HG02678 (cell line): ENCODE measurements at regions not wholly inside any gene's neighbourhood (a gene's known extent, or its start where the extent isn't known, plus 50 kb on each side); places are given as distances from the start of the nearest gene placed in this dataset.
A peak's percentile ranks its signal among the peaks of the same experiment; 100 is the strongest.
"Not testable (repeated sequence)": the region's sequence is repeated elsewhere in the genome, so short reads cannot be mapped to it uniquely, and the experiment has no call there.

Source experiments
- ATAC-seq: cut with Tn5 transposase; IDR thresholded peaks from one replicate; pipeline ENCODE4 v1.9.1; 2021; ENCODE audit warnings: mild to moderate bottlenecking, moderate library complexity; ENCODE audit not compliant: unreplicated experiment

GRCh38 chr3:182644790-182645433, 148.4 kb upstream of the ATP11B start:
- ATAC-seq: peak; percentile 40

- ATAC-seq: no peak
Measured at GRCh38 chr3:182650568-182651128, 142.7 kb upstream of the ATP11B start.

GRCh38 chr3:182651461-182651860, 141.8 kb upstream of the ATP11B start:
- no peak for ATAC-seq

- not testable (repeated sequence) for ATAC-seq
Measured at GRCh38 chr3:182653065-182653464, 140.2 kb upstream of the ATP11B start.

- no peak for ATAC-seq
Measured at GRCh38 chr3:182668541-182668940, 124.8 kb upstream of the ATP11B start.

- ATAC-seq: no peak
Measured at GRCh38 chr3:182668974-182669373, 124.3 kb upstream of the ATP11B start.

- ATAC-seq: no peak
Measured at GRCh38 chr3:182671541-182671940, 121.8 kb upstream of the ATP11B start.

- no peak for ATAC-seq
Measured at GRCh38 chr3:182671942-182672341, 121.4 kb upstream of the ATP11B start.

- no peak for ATAC-seq
Measured at GRCh38 chr3:182673336-182673735, 120.0 kb upstream of the ATP11B start.

GRCh38 chr3:182682263-182683241, 110.8 kb upstream of the ATP11B start:
- peak; percentile 94 for ATAC-seq

- peak; percentile 58 for ATAC-seq
Measured at GRCh38 chr3:182683453-182683852, 109.9 kb upstream of the ATP11B start.

- ATAC-seq: no peak
Measured at GRCh38 chr3:182683858-182684257, 109.4 kb upstream of the ATP11B start.

GRCh38 chr3:182686033-182686886, 107.0 kb upstream of the ATP11B start:
- ATAC-seq: no peak

- ATAC-seq: no peak
Measured at GRCh38 chr3:182690172-182690571, 103.1 kb upstream of the ATP11B start.

GRCh38 chr3:182692021-182692420, 101.3 kb upstream of the ATP11B start:
- ATAC-seq: peak; percentile 78

- ATAC-seq: no peak
Measured at GRCh38 chr3:182692695-182693094, 100.6 kb upstream of the ATP11B start.

GRCh38 chr3:182693723-182694122, 99.6 kb upstream of the ATP11B start:
- no peak for ATAC-seq

- ATAC-seq: no peak
Measured at GRCh38 chr3:182696916-182697315, 96.4 kb upstream of the ATP11B start.

- ATAC-seq: no peak
Measured at GRCh38 chr3:182697345-182697919, 95.9 kb upstream of the ATP11B start.

- ATAC-seq: no peak
Measured at GRCh38 chr3:182698078-182698477, 95.2 kb upstream of the ATP11B start.
